ENCODE measurements at regions not wholly inside any gene's neighbourhood (a gene's known extent, or its start where the extent isn't known, plus 50 kb on each side); places are given as distances from the start of the nearest gene placed in this dataset.

GRCh38 chr11:11169715-11170351, 183.2 kb downstream of the CSNK2A3 start:
- TF ChIP-seq, protein P1, sequence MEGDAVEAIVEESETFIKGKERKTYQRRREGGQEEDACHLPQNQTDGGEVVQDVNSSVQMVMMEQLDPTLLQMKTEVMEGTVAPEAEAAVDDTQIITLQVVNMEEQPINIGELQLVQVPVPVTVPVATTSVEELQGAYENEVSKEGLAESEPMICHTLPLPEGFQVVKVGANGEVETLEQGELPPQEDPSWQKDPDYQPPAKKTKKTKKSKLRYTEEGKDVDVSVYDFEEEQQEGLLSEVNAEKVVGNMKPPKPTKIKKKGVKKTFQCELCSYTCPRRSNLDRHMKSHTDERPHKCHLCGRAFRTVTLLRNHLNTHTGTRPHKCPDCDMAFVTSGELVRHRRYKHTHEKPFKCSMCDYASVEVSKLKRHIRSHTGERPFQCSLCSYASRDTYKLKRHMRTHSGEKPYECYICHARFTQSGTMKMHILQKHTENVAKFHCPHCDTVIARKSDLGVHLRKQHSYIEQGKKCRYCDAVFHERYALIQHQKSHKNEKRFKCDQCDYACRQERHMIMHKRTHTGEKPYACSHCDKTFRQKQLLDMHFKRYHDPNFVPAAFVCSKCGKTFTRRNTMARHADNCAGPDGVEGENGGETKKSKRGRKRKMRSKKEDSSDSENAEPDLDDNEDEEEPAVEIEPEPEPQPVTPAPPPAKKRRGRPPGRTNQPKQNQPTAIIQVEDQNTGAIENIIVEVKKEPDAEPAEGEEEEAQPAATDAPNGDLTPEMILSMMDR (conservative IDR thresholded peaks at IDR 0.05), result no peak
- TF ChIP-seq ZFX (IDR thresholded peaks at IDR 0.05), result no peak
